BLaER1 (cell line): ENCODE measurements at regions not wholly inside any gene's neighbourhood (a gene's known extent, or its start where the extent isn't known, plus 50 kb on each side); places are given as distances from the start of the nearest gene placed in this dataset.

Experiments used
- H3K27ac ChIP-seq: shearing (Covaris generic); formaldehyde crosslinking; 2 replicates; pipeline ENCODE4 v1.8.1; 2022
- H3K27me3 ChIP-seq: shearing (Covaris generic); formaldehyde crosslinking; 2 replicates; pipeline ENCODE4 v1.8.1; 2022
- H3K36me3 ChIP-seq: shearing (Covaris generic); formaldehyde crosslinking; 2 replicates; pipeline ENCODE4 v1.8.1; 2022
- H3K4me1 ChIP-seq: shearing (Covaris generic); formaldehyde crosslinking; 2 replicates; pipeline ENCODE4 v1.8.1; 2022
- H3K4me2 ChIP-seq: shearing (Covaris generic); formaldehyde crosslinking; 2 replicates; pipeline ENCODE4 v1.8.1; 2022
- H3K4me3 ChIP-seq: shearing (Covaris generic); formaldehyde crosslinking; 2 replicates; pipeline ENCODE4 v1.8.1; 2022
- H3K9ac ChIP-seq: shearing (Covaris generic); formaldehyde crosslinking; 2 replicates; pipeline ENCODE4 v1.8.1; 2022
- H3K9me3 ChIP-seq: shearing (Covaris generic); formaldehyde crosslinking; 2 replicates; pipeline ENCODE4 v1.8.1; 2022
- H4K20me1 ChIP-seq: shearing (Covaris generic); formaldehyde crosslinking; 2 replicates; pipeline ENCODE4 v1.8.1; 2022
- Cebpa-rat ChIP-seq: shearing (Covaris generic); IDR thresholded peaks from 2 replicates; pipeline ENCODE4 v1.8.1; 2022

- Histone ChIP-seq H3K4me1 (peaks cover 84% of the 10 kb centered on the region), H3K9me3 (no peaks in the 10 kb centered on the region), H3K4me3 (peak overlapping the region; percentile 55; the same call in 1 of the 2 replicates), H3K4me2 (peak overlapping the region; percentile 94), H3K9ac (peak overlapping the region; percentile 72), H3K27ac (peak overlapping the region; percentile 90), H3K27me3 (no peaks in the 10 kb centered on the region), H4K20me1 (no peaks in the 10 kb centered on the region), H3K36me3 (no peaks in the 10 kb centered on the region)
- no peak for TF ChIP-seq Cebpa-rat
These were observed 125.1 kb downstream of the LY86 start for GRCh38 chr6:6713657-6714056.

GRCh38 chr6:6714118-6714897, 125.8 kb downstream of the LY86 start:
- H3K9ac ChIP-seq, result peak overlapping the region; percentile 72
- no peak for TF ChIP-seq Cebpa-rat
- H3K36me3 ChIP-seq, result no peaks in the 10 kb centered on the region
- H3K4me1 ChIP-seq, result peaks cover 86% of the 10 kb centered on the region
- no peaks in the 10 kb centered on the region for H3K27me3 ChIP-seq
- H3K27ac ChIP-seq, result peak overlapping the region; percentile 90
- H3K4me3 ChIP-seq, result 0 out of 2 replicates have a peak overlapping the region, but pooled peaks have one; percentile 55
- H3K4me2 ChIP-seq, result peak overlapping the region; percentile 94
- H3K9me3 ChIP-seq, result no peaks in the 10 kb centered on the region
- H4K20me1 ChIP-seq, result no peaks in the 10 kb centered on the region

- Histone ChIP-seq H3K9me3 (no peaks in the 10 kb centered on the region), H3K27ac (peak overlapping the region; percentile 90), H3K9ac (peak overlapping the region; percentile 72; the same call in 1 of the 2 replicates), H3K4me1 (peaks cover 83% of the 10 kb centered on the region), H3K4me3 (no peak overlapping the region), H3K27me3 (no peaks in the 10 kb centered on the region), H3K36me3 (no peaks in the 10 kb centered on the region), H3K4me2 (peak overlapping the region; percentile 94), H4K20me1 (no peaks in the 10 kb centered on the region)
- no peak for TF ChIP-seq Cebpa-rat
These were observed 126.4 kb downstream of the LY86 start for GRCh38 chr6:6714953-6715352.

GRCh38 chr6:6715465-6715864, 126.9 kb downstream of the LY86 start:
- Histone ChIP-seq H3K36me3 (no peaks in the 10 kb centered on the region), H3K4me1 (peaks cover 78% of the 10 kb centered on the region), H3K27ac (peak overlapping the region; percentile 90), H3K9me3 (no peaks in the 10 kb centered on the region), H3K9ac (no peak overlapping the region; the same call in 1 of the 2 replicates), H3K4me2 (peak overlapping the region; percentile 94), H3K4me3 (no peak overlapping the region), H4K20me1 (no peaks in the 10 kb centered on the region), H3K27me3 (no peaks in the 10 kb centered on the region)
- no peak for TF ChIP-seq Cebpa-rat

- Histone ChIP-seq H4K20me1 (no peaks in the 10 kb centered on the region), H3K27ac (peak overlapping the region; percentile 22), H3K4me2 (peak overlapping the region; percentile 17), H3K4me1 (peaks cover 76% of the 10 kb centered on the region), H3K9me3 (no peaks in the 10 kb centered on the region), H3K27me3 (no peaks in the 10 kb centered on the region), H3K36me3 (no peaks in the 10 kb centered on the region), H3K9ac (no peak overlapping the region), H3K4me3 (no peak overlapping the region)
- TF ChIP-seq Cebpa-rat, result no peak
These were observed 128.7 kb downstream of the LY86 start for GRCh38 chr6:6716998-6717763.

GRCh38 chr6:6717953-6718352, 129.4 kb downstream of the LY86 start:
- Histone ChIP-seq H3K4me1 (peaks cover 76% of the 10 kb centered on the region), H3K4me2 (peak overlapping the region; percentile 76), H3K9ac (no peak overlapping the region), H3K27ac (peak overlapping the region; percentile 51), H3K9me3 (no peaks in the 10 kb centered on the region), H3K36me3 (no peaks in the 10 kb centered on the region), H3K4me3 (no peak overlapping the region), H4K20me1 (no peaks in the 10 kb centered on the region), H3K27me3 (no peaks in the 10 kb centered on the region)
- TF ChIP-seq Cebpa-rat, result no peak

GRCh38 chr6:6721606-6722005, 133.1 kb downstream of the LY86 start:
- Histone ChIP-seq H3K9me3 (no peaks in the 10 kb centered on the region), H3K9ac (no peak overlapping the region), H3K27me3 (no peaks in the 10 kb centered on the region), H3K4me3 (no peak overlapping the region), H3K27ac (no peak overlapping the region), H4K20me1 (no peaks in the 10 kb centered on the region), H3K4me1 (peaks cover 75% of the 10 kb centered on the region), H3K36me3 (no peaks in the 10 kb centered on the region), H3K4me2 (peak overlapping the region; percentile 95)
- no peak for TF ChIP-seq Cebpa-rat

- Histone ChIP-seq H3K4me1 (peaks cover 69% of the 10 kb centered on the region), H3K4me2 (peak overlapping the region; percentile 95), H3K4me3 (no peak overlapping the region), H3K9ac (no peak overlapping the region), H3K9me3 (no peaks in the 10 kb centered on the region), H3K36me3 (no peaks in the 10 kb centered on the region), H4K20me1 (no peaks in the 10 kb centered on the region), H3K27me3 (no peaks in the 10 kb centered on the region), H3K27ac (no peak overlapping the region)
- TF ChIP-seq Cebpa-rat, result no peak
These were observed 133.7 kb downstream of the LY86 start for GRCh38 chr6:6722195-6722594.

GRCh38 chr6:6723361-6723760, 134.8 kb downstream of the LY86 start:
- H3K4me1 ChIP-seq, result peaks cover 60% of the 10 kb centered on the region
- H3K4me3 ChIP-seq, result no peak overlapping the region
- peak overlapping the region; percentile 82 for H3K27ac ChIP-seq
- H4K20me1 ChIP-seq, result no peaks in the 10 kb centered on the region
- peak overlapping the region; percentile 95 for H3K4me2 ChIP-seq
- TF ChIP-seq Cebpa-rat, result no peak
- H3K9me3 ChIP-seq, result no peaks in the 10 kb centered on the region
- H3K27me3 ChIP-seq, result no peaks in the 10 kb centered on the region
- peak overlapping the region; percentile 74 for H3K9ac ChIP-seq
- H3K36me3 ChIP-seq, result no peaks in the 10 kb centered on the region
